GM12865 (cell line): ENCODE measurements at regions not wholly inside any gene's neighbourhood (a gene's known extent, or its start where the extent isn't known, plus 50 kb on each side); places are given as distances from the start of the nearest gene placed in this dataset.

ENCODE experiments used
- DNase-seq: peaks from one replicate; pipeline ENCODE4 v3.0.0; 2010; ENCODE audit warnings: low read depth
- H3K4me3 ChIP-seq: 2 replicates; pipeline ENCODE4 v1.5.1; 2011; ENCODE audit warnings: mild to moderate bottlenecking, low read depth, low read length, control low read depth
- TF ChIP-seq, protein P1 (sequence below): IDR thresholded peaks from 2 replicates; pipeline ENCODE4 v1.5.1; 2011; ENCODE audit warnings: low read length, control low read depth, low read depth, inconsistent platforms; ENCODE audit not compliant: insufficient read depth; ENCODE audit errors: missing control alignments

DNA sequence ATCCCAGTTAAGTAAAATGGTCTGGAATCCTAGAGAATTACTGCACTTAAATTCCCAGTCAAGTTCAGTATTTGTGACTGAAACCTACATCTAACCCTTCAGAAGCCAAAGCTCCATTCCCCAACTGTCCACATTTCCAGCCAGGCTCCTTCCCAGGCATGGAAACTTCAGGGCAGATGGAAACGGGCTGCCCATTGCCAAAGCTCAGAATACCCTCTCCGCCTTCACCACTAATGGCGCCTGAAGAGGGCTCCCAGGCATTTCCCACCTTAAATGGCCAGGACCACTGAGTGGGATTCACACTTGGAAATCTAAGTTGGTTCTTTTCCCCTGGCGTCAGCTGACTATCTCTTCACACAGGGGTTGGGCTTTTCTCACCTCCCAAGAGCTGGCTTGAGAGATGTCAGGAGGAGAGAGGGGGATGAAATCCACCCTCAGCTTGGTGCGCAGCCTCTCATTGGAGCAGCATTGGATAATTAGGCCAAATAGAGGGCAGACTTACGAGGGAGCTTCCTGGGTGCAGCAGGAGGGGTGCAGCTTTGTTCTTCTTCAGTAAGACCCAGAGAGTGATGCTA, 82.9 kb downstream of the ANKRD60 start:
- TF ChIP-seq, protein P1, sequence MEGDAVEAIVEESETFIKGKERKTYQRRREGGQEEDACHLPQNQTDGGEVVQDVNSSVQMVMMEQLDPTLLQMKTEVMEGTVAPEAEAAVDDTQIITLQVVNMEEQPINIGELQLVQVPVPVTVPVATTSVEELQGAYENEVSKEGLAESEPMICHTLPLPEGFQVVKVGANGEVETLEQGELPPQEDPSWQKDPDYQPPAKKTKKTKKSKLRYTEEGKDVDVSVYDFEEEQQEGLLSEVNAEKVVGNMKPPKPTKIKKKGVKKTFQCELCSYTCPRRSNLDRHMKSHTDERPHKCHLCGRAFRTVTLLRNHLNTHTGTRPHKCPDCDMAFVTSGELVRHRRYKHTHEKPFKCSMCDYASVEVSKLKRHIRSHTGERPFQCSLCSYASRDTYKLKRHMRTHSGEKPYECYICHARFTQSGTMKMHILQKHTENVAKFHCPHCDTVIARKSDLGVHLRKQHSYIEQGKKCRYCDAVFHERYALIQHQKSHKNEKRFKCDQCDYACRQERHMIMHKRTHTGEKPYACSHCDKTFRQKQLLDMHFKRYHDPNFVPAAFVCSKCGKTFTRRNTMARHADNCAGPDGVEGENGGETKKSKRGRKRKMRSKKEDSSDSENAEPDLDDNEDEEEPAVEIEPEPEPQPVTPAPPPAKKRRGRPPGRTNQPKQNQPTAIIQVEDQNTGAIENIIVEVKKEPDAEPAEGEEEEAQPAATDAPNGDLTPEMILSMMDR, result no peak
- H3K4me3 ChIP-seq, result no peak overlapping the region
- DNase-seq, result no peak

DNA sequence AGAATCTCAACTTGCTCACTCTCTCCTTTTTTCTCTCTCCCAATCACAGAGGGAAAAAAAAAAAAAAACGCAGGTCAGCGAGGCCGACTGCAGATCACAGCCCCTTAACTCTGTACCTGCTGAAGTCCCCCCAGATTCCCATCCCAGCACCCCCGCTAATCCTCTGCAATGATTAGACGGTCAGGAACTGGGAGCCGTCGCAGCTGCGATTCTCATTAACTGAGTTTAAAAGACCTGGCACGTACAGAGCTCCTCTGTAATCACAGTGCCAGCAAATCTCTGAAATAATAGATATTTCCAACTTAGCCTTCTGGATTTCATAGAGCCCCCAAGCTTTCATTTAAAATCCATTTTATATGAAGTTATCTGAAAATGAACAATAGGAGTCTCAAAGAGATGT, 84.4 kb downstream of the ANKRD60 start:
- no peak for DNase-seq
- H3K4me3 ChIP-seq, result no peak overlapping the region
- TF ChIP-seq, protein P1, result no peak

DNA sequence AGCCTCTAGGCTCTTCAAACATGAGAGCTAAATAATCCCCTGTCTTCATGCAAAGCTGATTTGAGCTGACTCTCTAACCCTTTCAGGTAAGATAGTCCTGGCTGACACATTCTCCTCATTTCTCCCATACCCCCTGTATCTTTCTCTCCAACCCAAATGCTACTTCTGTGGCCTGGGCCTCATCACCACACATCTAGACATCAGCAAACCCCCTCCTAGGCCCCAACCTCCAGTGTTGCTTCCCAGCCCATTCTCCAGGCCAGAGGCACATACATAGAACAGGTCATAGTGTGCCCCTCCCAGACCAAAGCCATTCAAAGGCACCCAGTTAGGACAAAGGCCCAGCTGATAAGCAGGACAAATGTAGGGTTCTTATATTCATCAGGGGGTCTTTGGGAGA, 84.9 kb downstream of the ANKRD60 start:
- TF ChIP-seq, protein P1, result no peak
- H3K4me3 ChIP-seq, result no peak overlapping the region
- DNase-seq, result no peak

DNA sequence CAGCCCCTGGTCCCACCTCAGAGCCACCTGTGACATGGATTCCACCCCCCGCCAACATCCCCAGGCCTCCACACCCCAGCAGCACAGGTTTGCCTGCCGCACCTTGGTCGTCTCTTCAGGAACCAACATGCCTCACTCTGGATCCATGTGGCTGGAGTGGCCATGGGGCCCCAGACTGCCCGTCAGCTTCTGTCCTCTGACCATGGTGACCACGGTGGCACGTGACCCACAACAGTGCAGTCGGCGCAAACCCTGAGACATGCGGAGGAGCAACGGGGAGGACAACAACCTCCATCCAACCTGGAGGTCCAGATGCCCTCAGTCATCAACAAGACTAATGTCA, 85.6 kb downstream of the ANKRD60 start:
- H3K4me3 ChIP-seq, result no peak overlapping the region
- TF ChIP-seq, protein P1, result no peak
- no peak for DNase-seq

DNA sequence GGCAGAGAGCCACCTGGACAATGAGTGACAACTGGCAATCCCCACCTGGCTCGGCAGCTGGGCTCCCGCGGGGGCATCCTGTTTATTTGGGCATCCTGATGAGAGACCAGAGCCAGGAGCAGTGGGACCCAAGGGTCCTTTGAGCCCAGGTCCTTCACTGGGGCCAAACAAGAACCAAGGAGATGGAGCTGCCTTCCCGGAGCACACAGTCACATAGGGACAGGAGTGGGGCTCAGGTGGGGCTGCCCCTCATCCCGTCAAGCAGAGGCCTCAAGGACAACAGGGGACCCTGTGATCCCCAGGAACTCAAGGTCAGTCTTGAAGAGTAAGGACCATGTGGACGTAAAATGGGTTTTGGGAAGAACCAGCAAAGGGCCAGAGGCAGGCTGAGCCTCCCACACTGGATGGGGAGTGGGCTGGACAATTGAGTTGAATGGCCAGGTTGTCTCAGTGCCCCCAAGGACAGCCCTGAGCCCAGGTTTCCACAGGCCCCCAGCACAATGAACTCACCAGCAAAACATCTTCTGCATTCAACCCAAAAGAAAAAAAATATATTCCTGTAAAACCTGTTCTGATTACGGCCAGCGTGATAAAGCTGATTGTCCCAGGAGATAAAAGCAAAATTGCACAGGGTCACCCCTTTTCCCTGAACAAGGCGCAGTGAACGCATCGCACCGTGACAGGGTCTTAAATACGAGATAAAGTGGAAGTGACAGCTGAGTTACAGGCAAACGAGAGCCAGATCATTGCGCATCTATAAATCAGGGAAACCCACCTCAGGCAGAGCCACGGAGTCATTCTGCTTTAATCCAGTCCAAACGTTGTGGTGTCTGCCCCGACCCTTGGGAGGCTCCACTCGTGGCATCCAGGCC, 86.2 kb downstream of the ANKRD60 start:
- TF ChIP-seq, protein P1, result no peak
- no peak for DNase-seq
- H3K4me3 ChIP-seq, result no peak overlapping the region

DNA sequence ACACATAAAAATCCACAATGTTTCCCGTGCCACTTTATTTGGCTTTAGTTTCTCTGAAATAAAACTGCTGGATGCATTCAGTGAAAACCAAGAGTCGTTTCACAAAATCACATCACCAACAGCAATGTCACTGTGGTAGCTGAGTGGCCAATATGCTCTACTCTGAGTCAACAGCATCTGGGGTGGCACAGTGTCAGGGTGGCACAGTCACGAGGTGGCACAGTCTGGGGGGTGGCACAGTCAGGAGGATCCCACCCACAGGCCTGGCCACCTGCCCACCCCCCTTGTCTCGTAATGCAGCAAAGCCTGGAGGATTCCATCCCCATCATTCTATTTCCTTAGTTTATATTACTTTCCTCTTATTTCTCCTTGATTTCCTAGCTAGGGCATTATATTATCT, 87.0 kb downstream of the ANKRD60 start:
- no peak for DNase-seq
- H3K4me3 ChIP-seq, result no peak overlapping the region
- TF ChIP-seq, protein P1, result no peak
